ENCODE measurements at regions not wholly inside any gene's neighbourhood (a gene's known extent, or its start where the extent isn't known, plus 50 kb on each side); places are given as distances from the start of the nearest gene placed in this dataset.

DNA sequence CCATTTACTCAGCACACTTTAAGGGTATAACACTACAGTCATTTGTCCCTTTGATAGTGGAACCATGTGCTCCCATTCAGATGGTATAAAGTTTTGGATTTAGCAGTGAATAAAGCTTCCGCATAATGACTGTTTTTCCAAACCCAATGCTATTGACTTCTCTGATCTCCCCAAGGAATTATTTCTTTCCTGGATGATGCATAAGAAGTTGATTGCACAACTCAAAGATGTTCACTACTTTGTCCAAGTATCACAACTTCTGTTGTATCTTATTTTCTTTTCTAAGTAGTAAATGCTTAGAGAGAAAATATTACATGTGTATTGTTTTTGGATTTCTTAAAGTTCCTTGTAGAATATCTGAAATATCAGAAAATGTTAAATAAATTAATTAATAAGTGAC lies 300.2 kb downstream of the GPM6A start:
- Histone ChIP-seq H3K27ac (no peak overlapping the region), H3K9ac (no peak overlapping the region), H3K4me2 (ENCODE audit: low read length) (no peak overlapping the region), H3K9me3 (ENCODE audit: control insufficient read depth, low read length) (no peaks in the 10 kb centered on the region), H3K4me3 (ENCODE audit: low read depth, low read length) (no peak overlapping the region), H3K36me3 (ENCODE audit: control insufficient read depth, insufficient read depth, low read length) (no peaks in the 10 kb centered on the region), H3K79me2 (no peaks in the 10 kb centered on the region), H2AFZ (no peak overlapping the region), H3K4me1 (no peaks in the 10 kb centered on the region), H3K27me3 (ENCODE audit: control insufficient read depth, insufficient read depth, low read length) (no peaks in the 10 kb centered on the region)
- TF ChIP-seq, protein P1, sequence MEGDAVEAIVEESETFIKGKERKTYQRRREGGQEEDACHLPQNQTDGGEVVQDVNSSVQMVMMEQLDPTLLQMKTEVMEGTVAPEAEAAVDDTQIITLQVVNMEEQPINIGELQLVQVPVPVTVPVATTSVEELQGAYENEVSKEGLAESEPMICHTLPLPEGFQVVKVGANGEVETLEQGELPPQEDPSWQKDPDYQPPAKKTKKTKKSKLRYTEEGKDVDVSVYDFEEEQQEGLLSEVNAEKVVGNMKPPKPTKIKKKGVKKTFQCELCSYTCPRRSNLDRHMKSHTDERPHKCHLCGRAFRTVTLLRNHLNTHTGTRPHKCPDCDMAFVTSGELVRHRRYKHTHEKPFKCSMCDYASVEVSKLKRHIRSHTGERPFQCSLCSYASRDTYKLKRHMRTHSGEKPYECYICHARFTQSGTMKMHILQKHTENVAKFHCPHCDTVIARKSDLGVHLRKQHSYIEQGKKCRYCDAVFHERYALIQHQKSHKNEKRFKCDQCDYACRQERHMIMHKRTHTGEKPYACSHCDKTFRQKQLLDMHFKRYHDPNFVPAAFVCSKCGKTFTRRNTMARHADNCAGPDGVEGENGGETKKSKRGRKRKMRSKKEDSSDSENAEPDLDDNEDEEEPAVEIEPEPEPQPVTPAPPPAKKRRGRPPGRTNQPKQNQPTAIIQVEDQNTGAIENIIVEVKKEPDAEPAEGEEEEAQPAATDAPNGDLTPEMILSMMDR (IDR thresholded peaks at IDR 0.05) = no peak

DNA sequence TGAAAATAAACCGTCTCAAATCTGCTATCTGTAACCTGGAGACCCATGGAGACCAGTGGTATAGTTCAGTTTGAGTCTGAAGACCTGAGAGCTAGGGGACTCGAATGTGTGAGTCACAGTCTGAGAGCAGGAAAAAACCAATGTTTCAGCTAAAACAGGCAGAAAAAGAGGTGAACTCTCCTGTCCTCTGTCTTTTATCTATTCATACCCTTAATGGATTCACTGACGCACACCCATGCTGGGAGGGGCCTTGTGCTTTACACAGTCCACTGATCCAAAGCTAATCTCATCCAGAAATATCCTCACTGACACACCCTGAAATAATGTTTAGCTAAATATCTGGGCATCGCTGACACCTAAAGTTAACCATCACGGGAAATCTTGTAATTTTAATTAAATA lies 297.9 kb downstream of the GPM6A start:
- Histone ChIP-seq H3K4me2 (ENCODE audit: low read length) (no peak overlapping the region), H3K4me3 (ENCODE audit: low read depth, low read length) (no peak overlapping the region), H3K9ac (no peak overlapping the region), H3K9me3 (ENCODE audit: control insufficient read depth, low read length) (no peaks in the 10 kb centered on the region), H3K27me3 (ENCODE audit: control insufficient read depth, insufficient read depth, low read length) (no peaks in the 10 kb centered on the region), H3K79me2 (no peaks in the 10 kb centered on the region), H3K27ac (no peak overlapping the region), H3K4me1 (no peaks in the 10 kb centered on the region), H3K36me3 (ENCODE audit: control insufficient read depth, insufficient read depth, low read length) (no peaks in the 10 kb centered on the region), H2AFZ (no peak overlapping the region)
- TF ChIP-seq, protein P1 (IDR thresholded peaks at IDR 0.05) = no peak

DNA sequence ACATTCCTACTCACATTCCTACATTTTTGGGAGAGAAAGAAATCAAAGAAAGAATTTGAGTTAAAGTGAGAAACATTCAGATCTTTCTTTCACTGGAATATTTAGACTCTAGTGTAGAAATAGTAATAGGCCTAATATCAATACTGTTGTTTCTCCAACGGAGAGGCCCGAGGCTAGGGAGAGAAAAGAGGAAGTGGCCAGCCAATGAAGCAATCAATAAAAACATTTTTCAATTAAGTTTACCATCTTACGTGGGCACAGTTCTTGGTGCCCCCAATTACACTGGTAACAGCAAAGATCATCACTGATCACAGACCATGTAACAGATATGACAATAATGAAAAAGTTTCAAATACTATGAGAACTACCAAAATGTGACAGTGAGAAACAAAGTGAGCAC lies 281.4 kb downstream of the GPM6A start:
- Histone ChIP-seq H3K79me2 (no peaks in the 10 kb centered on the region), H3K27me3 (ENCODE audit: control insufficient read depth, insufficient read depth, low read length) (no peaks in the 10 kb centered on the region), H3K4me1 (no peaks in the 10 kb centered on the region), H2AFZ (no peak overlapping the region), H3K9me3 (ENCODE audit: control insufficient read depth, low read length) (no peaks in the 10 kb centered on the region), H3K4me2 (ENCODE audit: low read length) (no peak overlapping the region), H3K36me3 (ENCODE audit: control insufficient read depth, insufficient read depth, low read length) (no peaks in the 10 kb centered on the region), H3K9ac (no peak overlapping the region), H3K4me3 (ENCODE audit: low read depth, low read length) (no peak overlapping the region), H3K27ac (no peak overlapping the region)
- TF ChIP-seq, protein P1 (IDR thresholded peaks at IDR 0.05) = no peak

DNA sequence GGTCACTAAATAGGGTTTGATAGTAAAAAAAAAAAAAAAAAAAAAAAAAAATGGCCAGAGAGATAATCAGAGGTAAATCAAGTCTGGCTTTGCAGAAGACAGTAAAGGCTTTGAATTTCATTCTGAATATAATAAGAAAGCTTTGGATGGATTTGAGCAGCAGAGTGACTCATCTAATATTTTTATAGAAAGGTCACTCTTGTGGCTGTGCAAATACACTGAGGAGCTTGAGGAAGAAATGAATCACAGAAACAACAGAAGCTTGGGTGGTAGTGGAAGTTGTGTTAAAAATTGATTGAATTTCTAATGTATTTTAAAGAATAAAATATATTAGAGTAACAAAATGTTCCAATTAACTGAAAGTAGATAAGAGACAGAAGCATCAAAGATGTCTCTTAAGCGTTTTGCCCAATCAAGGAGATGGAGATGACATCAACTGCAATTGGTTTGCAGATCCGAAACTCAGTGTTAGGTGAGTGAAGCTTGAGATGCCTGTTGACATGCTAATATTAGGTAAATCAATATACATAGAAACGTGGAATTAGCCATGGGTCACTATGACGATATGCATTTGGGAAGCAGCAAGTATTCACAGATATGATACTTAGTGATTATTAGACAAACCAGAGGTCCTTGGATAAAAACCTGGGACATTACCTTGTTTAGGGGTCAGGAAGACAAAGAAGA lies 280.5 kb downstream of the GPM6A start:
- Histone ChIP-seq H3K27ac (no peak overlapping the region), H3K4me2 (ENCODE audit: low read length) (no peak overlapping the region), H3K79me2 (no peaks in the 10 kb centered on the region), H3K36me3 (ENCODE audit: control insufficient read depth, insufficient read depth, low read length) (no peaks in the 10 kb centered on the region), H3K4me1 (no peaks in the 10 kb centered on the region), H3K9me3 (ENCODE audit: control insufficient read depth, low read length) (no peaks in the 10 kb centered on the region), H3K4me3 (ENCODE audit: low read depth, low read length) (no peak overlapping the region), H3K9ac (no peak overlapping the region), H3K27me3 (ENCODE audit: control insufficient read depth, insufficient read depth, low read length) (no peaks in the 10 kb centered on the region), H2AFZ (no peak overlapping the region)
- TF ChIP-seq, protein P1 (IDR thresholded peaks at IDR 0.05) = no peak

DNA sequence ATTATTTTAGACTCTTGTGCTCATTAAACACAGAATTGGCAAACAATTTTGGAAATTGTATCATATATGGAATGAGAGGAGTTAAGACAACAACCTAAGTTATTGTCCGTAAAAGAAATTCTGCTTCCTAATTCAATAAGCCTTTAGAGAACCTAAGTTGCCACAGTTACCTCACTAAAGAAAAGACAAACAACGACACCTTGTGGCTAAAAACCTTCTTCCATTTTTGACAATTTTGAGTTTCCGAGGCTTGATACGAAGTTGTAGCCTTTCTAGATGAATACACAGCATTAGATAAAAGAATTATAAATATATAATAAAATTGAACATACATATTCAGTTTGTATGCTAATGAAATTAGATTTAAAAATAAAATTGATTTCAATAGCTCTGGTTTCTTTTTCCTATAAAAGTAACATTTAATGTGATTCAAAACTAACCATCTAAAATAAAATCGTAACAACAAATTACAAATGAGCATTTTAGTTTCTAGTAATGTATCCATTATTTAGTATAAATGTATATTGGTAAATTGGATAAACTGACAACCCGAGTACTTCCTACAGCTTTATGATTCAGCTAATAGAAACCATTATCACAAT lies 275.1 kb downstream of the GPM6A start:
- TF ChIP-seq, protein P1 (IDR thresholded peaks at IDR 0.05) = peak; percentile 26
- H3K27me3 ChIP-seq (ENCODE audit: control insufficient read depth, insufficient read depth, low read length) = no peaks in the 10 kb centered on the region
- no peaks in the 10 kb centered on the region for H3K79me2 ChIP-seq
- H3K9ac ChIP-seq = no peak overlapping the region
- H3K9me3 ChIP-seq (ENCODE audit: control insufficient read depth, low read length) = no peaks in the 10 kb centered on the region
- H3K36me3 ChIP-seq (ENCODE audit: control insufficient read depth, insufficient read depth, low read length) = no peaks in the 10 kb centered on the region
- no peak overlapping the region for H3K27ac ChIP-seq
- no peak overlapping the region for H2AFZ ChIP-seq
- no peak overlapping the region for H3K4me2 ChIP-seq (ENCODE audit: low read length)
- H3K4me1 ChIP-seq = no peaks in the 10 kb centered on the region
- H3K4me3 ChIP-seq (ENCODE audit: low read depth, low read length) = no peak overlapping the region
